ENCODE measurements at regions not wholly inside any gene's neighbourhood (a gene's known extent, or its start where the extent isn't known, plus 50 kb on each side); places are given as distances from the start of the nearest gene placed in this dataset.

GRCh38 chr17:74079537-74080300, 123.8 kb upstream of the RPL38 start:
- TF ChIP-seq CTCF (IDR thresholded peaks at IDR 0.05): no peak
- TF ChIP-seq POLR2A (IDR thresholded peaks at IDR 0.05): no peak
